ENCODE measurements at regions not wholly inside any gene's neighbourhood (a gene's known extent, or its start where the extent isn't known, plus 50 kb on each side); places are given as distances from the start of the nearest gene placed in this dataset.

- Histone ChIP-seq H3K27ac (no peak overlapping the region), H3K4me1 (no peaks in the 10 kb centered on the region), H3K36me3 (no peaks in the 10 kb centered on the region), H3K4me3 (no peak overlapping the region), H3K9me3 (no peaks in the 10 kb centered on the region), H3K27me3 (no peaks in the 10 kb centered on the region)
- no peak for TF ChIP-seq CTCF (IDR thresholded peaks at IDR 0.05)
- TF ChIP-seq POLR2A (IDR thresholded peaks at IDR 0.05) = no peak
- no peak for DNase-seq
Measured at GRCh38 chr20:41670631-41671030, 52.5 kb upstream of the CHD6 start.

- Histone ChIP-seq H3K27ac (no peak overlapping the region), H3K27me3 (no peaks in the 10 kb centered on the region), H3K36me3 (no peaks in the 10 kb centered on the region), H3K4me1 (no peaks in the 10 kb centered on the region), H3K4me3 (no peak overlapping the region), H3K9me3 (no peaks in the 10 kb centered on the region)
- no peak for TF ChIP-seq CTCF (IDR thresholded peaks at IDR 0.05)
- TF ChIP-seq POLR2A (IDR thresholded peaks at IDR 0.05) = no peak
- no peak for DNase-seq
Measured at GRCh38 chr20:41669708-41670263, 51.6 kb upstream of the CHD6 start.

- no peaks in the 10 kb centered on the region for H3K9me3 ChIP-seq
- no peak overlapping the region for H3K4me3 ChIP-seq
- DNase-seq = no peak
- H3K4me1 ChIP-seq = no peaks in the 10 kb centered on the region
- no peak for TF ChIP-seq POLR2A (IDR thresholded peaks at IDR 0.05)
- no peak for TF ChIP-seq CTCF (IDR thresholded peaks at IDR 0.05)
- H3K36me3 ChIP-seq = no peaks in the 10 kb centered on the region
- no peak overlapping the region for H3K27ac ChIP-seq
- no peaks in the 10 kb centered on the region for H3K27me3 ChIP-seq
Measured at GRCh38 chr20:41668057-41668749, 50.0 kb upstream of the CHD6 start.

Small RNA genes in the stretch of these regions (small RNA-seq; reads per million reads assigned to genes)
- 0 reads per million in 2 donors for gene RF00568
- 0 reads per million in 2 donors for gene RNU6-1018P

Data from Peyer's patch (tissue), 4 donors.